Effector CD8-positive, alpha-beta T cell (primary cell): ENCODE measurements at regions not wholly inside any gene's neighbourhood (a gene's known extent, or its start where the extent isn't known, plus 50 kb on each side); places are given as distances from the start of the nearest gene placed in this dataset.
"Not testable (repeated sequence)": the region's sequence is repeated elsewhere in the genome, so short reads cannot be mapped to it uniquely, and the experiment has no call there.

Experiments used
- DNase-seq: peaks from one replicate; lab custom pipeline; 2025; lab: John Stamatoyannopoulos, UW

- DNase-seq, result no peak
Measured at GRCh38 chr4:123638834-123639233, 242.2 kb downstream of the SPRY1 start.

DNA sequence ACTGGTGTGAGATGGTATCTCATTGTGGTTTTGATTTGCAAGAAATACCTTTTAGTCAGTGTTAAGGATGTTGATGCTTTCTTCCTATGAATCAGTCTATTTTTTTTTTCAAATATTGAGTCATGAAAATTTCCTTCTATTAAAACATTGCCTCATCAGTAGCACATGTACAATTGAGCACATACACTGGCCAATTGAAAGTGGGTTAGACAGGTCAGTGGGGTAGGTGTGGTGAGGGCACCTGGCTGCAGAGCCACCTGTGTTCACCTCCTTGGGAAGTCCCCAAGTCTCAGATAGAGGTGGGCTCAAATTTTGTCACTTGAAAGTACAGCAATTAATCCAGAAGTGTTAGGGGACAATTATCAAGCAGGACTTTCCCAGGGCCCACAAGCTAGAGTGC, 243.7 kb downstream of the SPRY1 start:
- DNase-seq, result no peak

DNA sequence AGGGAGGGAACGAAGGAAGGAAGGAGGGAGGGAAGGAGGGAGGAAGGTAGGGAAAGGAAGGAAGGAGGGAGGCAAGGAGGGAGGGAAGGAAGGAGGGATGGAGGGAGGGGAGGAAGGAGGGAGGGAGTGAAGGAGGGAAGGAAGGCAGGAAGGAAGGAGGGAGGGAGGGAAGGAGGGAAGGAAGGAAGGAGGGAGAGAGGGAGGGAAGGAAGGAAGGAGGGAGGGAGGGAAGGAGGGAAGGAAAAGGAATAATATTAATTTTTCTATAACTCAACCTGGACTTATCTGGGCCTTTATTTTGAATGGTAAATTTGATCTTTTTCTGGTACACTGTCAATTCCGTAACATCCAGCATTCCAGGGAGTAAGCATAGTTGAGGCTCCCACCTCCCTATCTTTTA, 244.2 kb downstream of the SPRY1 start:
- no peak for DNase-seq

GRCh38 chr4:123643691-123644090, 247.1 kb downstream of the SPRY1 start:
- no peak for DNase-seq

DNA sequence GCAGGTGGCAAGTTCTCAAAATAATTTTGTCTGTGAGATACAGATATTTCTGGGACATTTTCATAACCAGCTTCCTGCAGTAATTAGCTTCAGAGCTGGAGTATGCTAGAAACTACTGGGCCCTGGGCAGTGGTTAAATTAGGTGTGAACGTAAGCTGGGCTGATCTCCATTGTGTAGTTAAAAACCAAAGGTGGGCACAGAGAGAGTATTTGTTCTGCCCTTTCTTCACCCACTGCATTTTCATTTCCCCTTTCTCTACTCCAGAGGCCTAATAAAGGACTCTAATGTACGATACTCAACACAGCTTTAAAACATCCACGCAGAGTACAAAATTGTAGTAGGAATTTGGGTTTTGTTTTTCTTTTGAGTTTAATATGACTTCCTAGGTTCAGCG, 252.7 kb downstream of the SPRY1 start:
- DNase-seq, result no peak

DNA sequence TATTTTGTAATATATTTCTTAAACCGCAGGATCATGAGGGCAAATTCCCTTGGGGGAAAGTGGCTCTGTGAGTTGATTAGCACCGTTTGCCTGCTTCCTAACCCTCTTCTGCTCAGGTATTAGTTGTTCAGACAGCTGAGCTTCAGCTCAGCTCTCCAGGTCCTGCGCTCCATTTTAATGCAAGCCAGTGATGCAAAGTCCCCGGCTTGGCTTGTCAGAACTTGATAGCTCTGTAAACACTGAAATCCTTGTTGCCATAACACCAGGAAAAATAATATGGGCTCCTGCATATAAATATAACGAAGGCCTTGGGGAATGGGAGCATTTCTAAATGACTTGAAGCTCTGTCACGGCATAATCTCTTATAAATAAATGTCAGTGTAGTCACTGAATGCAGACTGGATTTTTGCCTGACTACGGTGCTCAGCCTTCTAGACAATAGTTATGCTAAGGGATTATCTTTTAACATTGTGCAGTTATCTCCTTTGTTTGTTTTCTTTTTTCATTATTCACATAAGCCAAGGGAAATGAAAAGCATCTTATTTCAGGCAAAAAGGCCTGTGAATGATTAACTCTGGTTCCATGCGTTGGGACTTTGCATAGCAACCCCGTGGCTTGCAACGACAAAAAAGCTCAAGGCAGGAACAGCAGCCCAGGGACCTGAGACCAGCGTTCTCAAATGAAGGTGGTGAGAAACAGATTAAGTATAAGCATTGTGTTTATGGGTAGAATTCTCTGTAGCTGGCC, 253.2 kb downstream of the SPRY1 start:
- DNase-seq, result no peak

DNA sequence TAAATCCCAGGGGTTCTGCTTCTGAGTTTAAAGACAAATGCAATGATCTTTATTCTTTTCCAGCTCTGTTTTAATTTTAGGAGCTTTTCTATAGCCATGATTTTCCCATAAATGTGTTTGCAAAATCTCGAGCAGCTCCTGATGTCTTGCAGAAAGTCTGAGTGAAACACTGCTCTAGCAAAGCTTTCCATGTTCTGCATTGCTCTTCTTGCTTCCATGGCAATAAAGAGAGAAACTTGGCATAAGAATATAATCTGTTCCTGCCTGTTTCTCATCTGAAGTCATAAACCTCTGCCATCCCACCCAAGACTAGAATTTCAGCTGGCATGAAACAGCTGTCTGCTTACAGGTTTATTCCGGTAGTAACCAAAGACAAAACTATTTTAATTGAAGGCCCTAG, 254.5 kb downstream of the SPRY1 start:
- no peak for DNase-seq

DNA sequence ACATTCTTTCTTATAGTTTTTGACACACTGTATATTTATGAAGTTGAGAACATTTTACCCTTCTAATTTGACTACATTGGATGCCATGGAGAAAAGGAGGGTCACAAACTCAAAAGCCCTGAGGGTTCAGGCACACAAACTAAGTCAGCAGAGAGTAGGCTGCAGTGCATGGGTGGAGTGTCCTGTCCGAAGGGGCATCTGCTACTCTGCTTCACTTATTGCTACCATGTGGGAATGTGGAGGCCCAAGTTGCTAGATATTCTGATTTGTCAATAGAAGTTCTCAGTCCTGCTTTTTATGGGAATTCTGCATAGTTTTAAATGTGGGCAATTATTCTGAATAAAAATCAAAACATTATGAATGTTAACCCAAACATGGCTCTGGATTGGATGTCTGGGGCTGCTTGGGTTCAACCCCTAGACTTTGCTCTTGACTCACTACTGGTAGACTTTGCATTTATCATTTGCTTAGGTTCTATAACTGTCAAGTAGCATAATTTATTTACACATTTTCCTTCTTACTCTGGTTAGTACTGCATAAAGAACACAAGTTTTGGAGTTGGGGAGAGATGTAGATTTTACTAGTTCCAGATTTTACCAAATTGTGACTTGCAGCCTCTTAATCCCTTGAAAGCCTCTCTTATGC, 255.1 kb downstream of the SPRY1 start:
- DNase-seq, result no peak

GRCh38 chr4:123652476-123652875, 255.9 kb downstream of the SPRY1 start:
- no peak for DNase-seq

DNA sequence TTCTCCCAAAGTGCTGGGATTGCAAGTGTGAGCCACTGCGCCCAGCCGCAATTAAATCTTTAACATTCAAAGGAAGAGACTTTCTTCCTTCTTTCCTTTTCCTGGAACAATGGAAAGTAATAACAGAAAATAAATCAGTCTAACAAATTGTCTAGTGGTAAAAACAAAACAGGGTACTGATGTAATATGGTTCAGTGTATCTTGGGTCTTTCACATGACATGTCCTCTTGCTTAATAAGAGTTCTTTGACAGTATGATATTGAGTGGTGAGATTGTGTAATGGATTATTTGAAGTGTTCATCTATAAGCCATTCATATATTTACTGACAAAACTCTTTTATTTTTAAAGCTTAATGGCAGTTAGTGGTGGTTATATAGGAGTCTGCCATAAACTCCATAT, 256.6 kb downstream of the SPRY1 start:
- no peak for DNase-seq

DNA sequence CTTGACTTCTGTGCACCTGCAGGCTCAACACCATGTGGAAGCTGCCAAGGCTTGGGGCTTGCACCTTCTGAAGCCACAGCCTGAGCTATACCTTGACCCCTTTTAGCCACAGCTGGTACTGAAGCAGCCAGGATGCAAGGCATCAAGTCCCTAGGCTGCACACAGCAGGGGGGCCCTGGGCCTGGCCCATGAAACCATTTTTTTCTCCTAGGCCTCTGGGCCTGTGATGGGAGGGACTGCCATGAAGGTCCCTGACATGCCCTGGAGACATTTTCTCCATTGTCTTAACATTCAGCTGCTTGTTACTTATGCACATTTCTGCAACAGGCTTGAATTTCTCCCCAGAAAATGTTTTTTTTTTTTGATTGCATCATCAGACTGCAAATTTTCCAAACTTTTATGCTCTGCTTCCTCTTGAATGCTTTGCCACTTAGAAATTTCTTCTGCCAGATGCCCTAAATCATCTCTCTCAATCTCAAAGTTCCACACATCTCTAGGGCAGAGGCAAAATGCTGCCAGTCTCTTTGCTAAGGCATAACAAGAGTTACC, 260.2 kb downstream of the SPRY1 start:
- DNase-seq, result not testable (repeated sequence)

- not testable (repeated sequence) for DNase-seq
Measured at GRCh38 chr4:123657606-123658005, 261.0 kb downstream of the SPRY1 start.

DNA sequence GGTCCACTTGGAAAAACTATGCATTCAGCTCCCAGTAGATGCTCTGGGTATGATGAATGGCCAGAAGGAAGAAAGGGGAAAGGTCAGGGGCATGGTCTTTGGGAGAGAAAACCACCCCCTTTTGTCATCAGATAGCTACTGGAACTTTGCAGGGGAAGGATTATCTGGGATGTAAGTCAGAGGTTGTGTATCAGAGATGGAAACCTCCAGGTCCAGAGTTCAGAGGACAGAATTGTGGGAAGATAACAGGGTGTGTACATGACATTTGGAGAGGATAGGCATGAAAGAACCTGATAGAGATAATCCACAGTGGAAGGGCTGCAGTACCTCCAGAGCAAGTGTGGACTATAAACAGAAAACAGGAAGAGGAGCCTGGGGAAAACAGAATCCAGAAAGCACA, 262.7 kb downstream of the SPRY1 start:
- DNase-seq, result no peak

GRCh38 chr4:123659730-123660129, 263.1 kb downstream of the SPRY1 start:
- DNase-seq, result no peak

DNA sequence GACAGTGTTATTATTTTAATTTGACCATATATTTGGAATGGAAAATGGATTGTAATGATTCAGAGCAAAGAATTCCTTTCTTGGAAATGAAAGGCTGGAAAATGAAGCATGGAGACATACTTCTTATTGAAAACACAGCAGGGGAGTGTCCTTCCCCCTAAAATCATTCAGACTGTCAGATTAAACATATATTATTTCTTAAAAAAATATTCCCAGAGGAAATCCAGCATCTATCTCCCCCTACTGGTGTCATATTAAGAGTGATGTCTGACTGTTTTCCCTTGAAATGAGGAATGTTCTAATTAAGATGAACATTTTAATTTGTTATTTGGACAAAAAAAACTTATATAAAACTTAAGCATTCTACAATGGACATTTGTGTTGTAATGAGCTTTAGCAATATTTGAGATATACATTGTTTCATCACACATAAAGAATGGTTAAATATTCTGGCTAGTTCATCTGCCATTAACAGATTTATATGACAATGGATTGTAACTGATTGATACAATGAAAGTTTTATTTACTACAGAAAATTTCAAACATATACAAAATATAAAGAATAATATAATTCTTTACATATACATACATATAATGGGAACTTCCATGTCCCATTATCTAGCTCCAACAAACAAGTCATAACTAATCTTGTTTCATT, 264.6 kb downstream of the SPRY1 start:
- DNase-seq, result no peak

DNA sequence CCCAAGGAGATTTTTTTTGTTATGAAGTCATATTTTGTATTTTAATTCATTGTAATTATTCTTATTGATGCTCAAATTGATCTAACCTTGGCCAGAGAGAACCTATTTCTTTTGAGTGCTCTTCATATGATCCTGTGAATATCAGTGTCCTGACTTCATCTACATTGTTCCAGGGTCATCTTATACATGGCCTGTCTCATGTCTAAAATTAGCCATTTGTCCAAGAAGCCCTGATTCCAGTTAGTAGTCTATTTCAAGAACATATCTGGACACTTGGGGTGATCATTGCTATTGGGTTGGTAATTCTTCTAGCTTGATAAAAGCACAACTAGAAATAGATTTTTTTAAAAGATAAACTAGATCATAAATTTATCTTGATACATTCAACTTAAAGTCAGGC, 266.2 kb downstream of the SPRY1 start:
- no peak for DNase-seq

GRCh38 chr4:123666486-123666885, 269.9 kb downstream of the SPRY1 start:
- no peak for DNase-seq

- DNase-seq, result no peak
Measured at GRCh38 chr4:123667496-123667895, 270.9 kb downstream of the SPRY1 start.

- DNase-seq, result no peak
Measured at GRCh38 chr4:123667991-123668390, 271.4 kb downstream of the SPRY1 start.

DNA sequence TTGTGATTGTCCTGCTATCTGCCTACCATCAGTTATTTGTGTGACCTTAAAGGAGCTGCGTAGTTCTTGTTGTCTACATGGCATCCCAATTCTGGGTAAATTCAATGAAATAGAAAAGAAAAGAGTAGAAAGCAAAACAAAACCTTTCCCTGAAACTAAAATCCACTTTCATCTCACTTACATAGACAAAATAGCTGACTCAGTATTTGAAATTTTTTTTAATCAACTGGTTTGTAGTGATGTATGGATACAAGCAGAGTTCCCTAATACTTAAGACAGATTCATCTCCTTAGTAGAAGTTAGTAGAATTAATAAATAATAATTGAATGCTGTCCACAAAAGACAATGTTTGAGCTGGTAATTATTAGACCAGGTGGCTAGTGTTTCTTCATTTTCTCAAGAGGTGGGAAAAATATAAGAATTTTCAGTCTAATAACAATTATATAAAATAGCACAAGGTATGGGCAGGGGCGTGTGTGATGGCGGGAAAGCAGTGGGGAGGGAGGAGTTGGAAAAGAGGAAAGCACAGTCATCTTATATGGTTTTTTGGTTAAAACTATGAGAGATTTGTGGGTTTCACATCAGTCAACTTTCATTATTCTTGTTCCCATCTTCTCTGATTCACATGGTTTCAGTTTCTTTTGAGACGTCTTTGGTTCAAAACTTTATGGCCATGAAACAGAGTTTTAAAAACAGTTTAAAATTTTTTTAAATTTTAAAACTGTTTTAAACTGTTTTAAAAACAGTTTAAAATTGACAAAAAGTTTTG, 275.2 kb downstream of the SPRY1 start:
- DNase-seq, result no peak

- DNase-seq, result no peak
Measured at GRCh38 chr4:123672987-123673386, 276.4 kb downstream of the SPRY1 start.

DNA sequence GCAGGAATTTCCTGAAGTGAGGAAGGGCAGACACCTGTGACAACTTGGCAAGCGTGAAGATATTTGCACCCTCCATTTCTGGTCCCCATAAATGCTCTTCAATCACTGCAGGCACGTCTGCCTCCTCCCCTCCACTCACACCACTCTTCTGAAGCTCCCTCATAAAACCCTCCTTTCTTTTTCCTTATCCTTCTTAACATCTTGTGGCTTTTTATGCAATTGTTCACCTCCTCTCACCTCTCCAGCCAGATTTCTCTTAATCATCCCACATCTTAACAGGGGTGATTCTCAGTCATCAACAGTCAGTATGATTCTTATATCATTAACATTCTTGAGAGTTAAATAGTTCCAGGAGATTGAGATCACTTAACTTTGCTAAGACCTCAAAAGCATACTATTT, 277.4 kb downstream of the SPRY1 start:
- DNase-seq, result no peak
